OCI-LY7 (cell line): ENCODE measurements at regions not wholly inside any gene's neighbourhood (a gene's known extent, or its start where the extent isn't known, plus 50 kb on each side); places are given as distances from the start of the nearest gene placed in this dataset.

Experiments used
- EZH2phosphoT487 ChIP-seq: fragments of 200-600 bp; sonication (generic); IDR thresholded peaks from 2 replicates; pipeline ENCODE4 v1.6.1; 2018; ENCODE audit warnings: low read depth, borderline replicate concordance, mild to moderate bottlenecking, mixed run types, antibody characterized with exemption, low read length, moderate library complexity, mixed read lengths
- TF ChIP-seq, protein P1 (sequence below): fragments of 200-600 bp; sonication (generic); conservative IDR thresholded peaks from 2 replicates; pipeline ENCODE4 v1.5.1; 2014; ENCODE audit warnings: mild to moderate bottlenecking, antibody characterized with exemption, low read length, moderate library complexity, mixed read lengths

GRCh38 chr20:20808016-20808415 lies 95.6 kb upstream of the RALGAPA2 start:
- TF ChIP-seq, protein P1, sequence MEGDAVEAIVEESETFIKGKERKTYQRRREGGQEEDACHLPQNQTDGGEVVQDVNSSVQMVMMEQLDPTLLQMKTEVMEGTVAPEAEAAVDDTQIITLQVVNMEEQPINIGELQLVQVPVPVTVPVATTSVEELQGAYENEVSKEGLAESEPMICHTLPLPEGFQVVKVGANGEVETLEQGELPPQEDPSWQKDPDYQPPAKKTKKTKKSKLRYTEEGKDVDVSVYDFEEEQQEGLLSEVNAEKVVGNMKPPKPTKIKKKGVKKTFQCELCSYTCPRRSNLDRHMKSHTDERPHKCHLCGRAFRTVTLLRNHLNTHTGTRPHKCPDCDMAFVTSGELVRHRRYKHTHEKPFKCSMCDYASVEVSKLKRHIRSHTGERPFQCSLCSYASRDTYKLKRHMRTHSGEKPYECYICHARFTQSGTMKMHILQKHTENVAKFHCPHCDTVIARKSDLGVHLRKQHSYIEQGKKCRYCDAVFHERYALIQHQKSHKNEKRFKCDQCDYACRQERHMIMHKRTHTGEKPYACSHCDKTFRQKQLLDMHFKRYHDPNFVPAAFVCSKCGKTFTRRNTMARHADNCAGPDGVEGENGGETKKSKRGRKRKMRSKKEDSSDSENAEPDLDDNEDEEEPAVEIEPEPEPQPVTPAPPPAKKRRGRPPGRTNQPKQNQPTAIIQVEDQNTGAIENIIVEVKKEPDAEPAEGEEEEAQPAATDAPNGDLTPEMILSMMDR, result no peak
- no peak for TF ChIP-seq EZH2phosphoT487
